PC-3 (cell line): ENCODE measurements at regions not wholly inside any gene's neighbourhood (a gene's known extent, or its start where the extent isn't known, plus 50 kb on each side); places are given as distances from the start of the nearest gene placed in this dataset.

ENCODE experiments used
- EZH2 ChIP-seq: fragments of 300-600 bp; sonication (generic); IDR thresholded peaks from one replicate; pipeline ENCODE4 v1.6.1; 2017; ENCODE audit warnings: antibody characterized with exemption, mild to moderate bottlenecking, low read length; ENCODE audit not compliant: unreplicated experiment
- EZH2phosphoT487 ChIP-seq: fragments of 300-600 bp; sonication (generic); IDR thresholded peaks from 2 replicates; pipeline ENCODE4 v1.6.1; 2018; ENCODE audit warnings: mild to moderate bottlenecking, antibody characterized with exemption, low read length, borderline replicate concordance
- TF ChIP-seq, protein P1 (sequence below): fragments of 300-600 bp; sonication (generic); conservative IDR thresholded peaks from 2 replicates; pipeline ENCODE4 v1.5.1; 2017; ENCODE audit warnings: antibody characterized with exemption, low read depth, mild to moderate bottlenecking, low read length

DNA sequence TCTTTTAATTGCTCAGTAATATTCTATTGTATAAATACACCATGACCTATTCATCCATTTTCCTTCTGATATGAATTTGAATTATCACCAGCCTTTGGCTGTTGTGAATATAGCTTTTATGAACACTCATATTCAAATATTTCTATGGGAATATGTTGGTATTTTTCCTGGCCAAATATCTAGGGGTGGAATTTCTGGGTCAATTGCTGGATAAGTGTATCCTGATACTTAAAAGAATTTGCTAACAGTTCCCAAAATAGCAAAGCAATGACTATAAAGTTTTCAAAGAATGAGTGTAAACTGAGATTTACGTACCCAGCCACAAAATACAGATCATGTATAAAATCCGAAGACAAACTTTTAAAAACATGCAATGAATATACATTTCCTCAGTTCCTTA lies 148.7 kb upstream of the CLEC14A start:
- TF ChIP-seq, protein P1, sequence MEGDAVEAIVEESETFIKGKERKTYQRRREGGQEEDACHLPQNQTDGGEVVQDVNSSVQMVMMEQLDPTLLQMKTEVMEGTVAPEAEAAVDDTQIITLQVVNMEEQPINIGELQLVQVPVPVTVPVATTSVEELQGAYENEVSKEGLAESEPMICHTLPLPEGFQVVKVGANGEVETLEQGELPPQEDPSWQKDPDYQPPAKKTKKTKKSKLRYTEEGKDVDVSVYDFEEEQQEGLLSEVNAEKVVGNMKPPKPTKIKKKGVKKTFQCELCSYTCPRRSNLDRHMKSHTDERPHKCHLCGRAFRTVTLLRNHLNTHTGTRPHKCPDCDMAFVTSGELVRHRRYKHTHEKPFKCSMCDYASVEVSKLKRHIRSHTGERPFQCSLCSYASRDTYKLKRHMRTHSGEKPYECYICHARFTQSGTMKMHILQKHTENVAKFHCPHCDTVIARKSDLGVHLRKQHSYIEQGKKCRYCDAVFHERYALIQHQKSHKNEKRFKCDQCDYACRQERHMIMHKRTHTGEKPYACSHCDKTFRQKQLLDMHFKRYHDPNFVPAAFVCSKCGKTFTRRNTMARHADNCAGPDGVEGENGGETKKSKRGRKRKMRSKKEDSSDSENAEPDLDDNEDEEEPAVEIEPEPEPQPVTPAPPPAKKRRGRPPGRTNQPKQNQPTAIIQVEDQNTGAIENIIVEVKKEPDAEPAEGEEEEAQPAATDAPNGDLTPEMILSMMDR = no peak
- TF ChIP-seq EZH2 (no peak), EZH2phosphoT487 (no peak)
